Thyroid gland (tissue), 4 donors: ENCODE measurements at regions not wholly inside any gene's neighbourhood (a gene's known extent, or its start where the extent isn't known, plus 50 kb on each side); places are given as distances from the start of the nearest gene placed in this dataset.
"Not testable (repeated sequence)": the region's sequence is repeated elsewhere in the genome, so short reads cannot be mapped to it uniquely, and the experiment has no call there.

ENCODE experiments used
- POLR2A ChIP-seq, 2 donors: fragments of 450-650 bp; IDR thresholded peaks; one replicate each; pipeline ENCODE4 v1.6.1; 2017; ENCODE audit warnings: antibody characterized with exemption in 2 of 2, mild to moderate bottlenecking in 2 of 2, moderate library complexity in 1 of 2
- TF ChIP-seq, protein P1 (sequence below), 6 experiments: fragments of 200-600 bp in 3 of 6; fragments of 450-650 bp in 3 of 6; sonication (generic) in 3 of 6; IDR thresholded peaks; one replicate each; pipeline ENCODE4 v1.5.1; 2016 to 2019; ENCODE audit warnings: antibody characterized with exemption in 6 of 6, mild to moderate bottlenecking in 2 of 6, inconsistent platforms in 1 of 6, moderate library complexity in 1 of 6

DNA sequence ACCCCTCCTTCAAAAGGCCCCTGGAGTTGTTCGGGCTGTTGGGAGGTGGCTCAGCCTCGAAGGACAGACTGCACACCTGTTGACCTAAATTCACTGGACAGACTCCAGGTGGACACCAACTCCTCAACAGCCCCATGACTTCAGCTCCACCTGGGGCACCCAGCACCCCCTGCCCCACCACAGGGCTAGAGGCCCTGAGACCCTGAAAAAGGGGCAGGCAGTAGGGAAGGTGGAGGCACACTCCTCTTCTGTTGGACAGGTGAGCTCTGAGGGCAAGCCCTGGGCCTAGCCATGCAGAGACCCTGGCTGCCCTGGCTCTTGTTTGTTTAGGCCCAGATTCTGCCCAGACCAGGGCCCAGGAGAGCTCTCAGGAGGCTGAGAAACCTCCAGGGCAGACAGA is 409.7 kb upstream of the CAMK1G start:
- TF ChIP-seq, protein P1, sequence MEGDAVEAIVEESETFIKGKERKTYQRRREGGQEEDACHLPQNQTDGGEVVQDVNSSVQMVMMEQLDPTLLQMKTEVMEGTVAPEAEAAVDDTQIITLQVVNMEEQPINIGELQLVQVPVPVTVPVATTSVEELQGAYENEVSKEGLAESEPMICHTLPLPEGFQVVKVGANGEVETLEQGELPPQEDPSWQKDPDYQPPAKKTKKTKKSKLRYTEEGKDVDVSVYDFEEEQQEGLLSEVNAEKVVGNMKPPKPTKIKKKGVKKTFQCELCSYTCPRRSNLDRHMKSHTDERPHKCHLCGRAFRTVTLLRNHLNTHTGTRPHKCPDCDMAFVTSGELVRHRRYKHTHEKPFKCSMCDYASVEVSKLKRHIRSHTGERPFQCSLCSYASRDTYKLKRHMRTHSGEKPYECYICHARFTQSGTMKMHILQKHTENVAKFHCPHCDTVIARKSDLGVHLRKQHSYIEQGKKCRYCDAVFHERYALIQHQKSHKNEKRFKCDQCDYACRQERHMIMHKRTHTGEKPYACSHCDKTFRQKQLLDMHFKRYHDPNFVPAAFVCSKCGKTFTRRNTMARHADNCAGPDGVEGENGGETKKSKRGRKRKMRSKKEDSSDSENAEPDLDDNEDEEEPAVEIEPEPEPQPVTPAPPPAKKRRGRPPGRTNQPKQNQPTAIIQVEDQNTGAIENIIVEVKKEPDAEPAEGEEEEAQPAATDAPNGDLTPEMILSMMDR (IDR thresholded peaks at IDR 0.05) = not testable (repeated sequence)
- not testable (repeated sequence) for TF ChIP-seq POLR2A (IDR thresholded peaks at IDR 0.05)
